ENCODE measurements at regions not wholly inside any gene's neighbourhood (a gene's known extent, or its start where the extent isn't known, plus 50 kb on each side); places are given as distances from the start of the nearest gene placed in this dataset.

GRCh38 chr18:22332590-22332989 is 85.1 kb downstream of the CTAGE1 start:
- FAIRE-seq (peak; percentile 42), DNase-seq (ENCODE audit: low spot score) (no peak)

GRCh38 chr18:22330508-22330907 is 87.2 kb downstream of the CTAGE1 start:
- DNase-seq (ENCODE audit: low spot score) (no peak), FAIRE-seq (no peak)

- FAIRE-seq (no peak), DNase-seq (ENCODE audit: low spot score) (no peak)
These were observed 92.3 kb downstream of the CTAGE1 start for GRCh38 chr18:22325396-22325795.

- no peak for DNase-seq (ENCODE audit: low spot score)
- FAIRE-seq: no peak
These were observed 93.3 kb downstream of the CTAGE1 start for GRCh38 chr18:22324191-22325131.

GRCh38 chr18:22322243-22322691 is 95.4 kb downstream of the CTAGE1 start:
- DNase-seq (ENCODE audit: low spot score): no peak
- no peak for FAIRE-seq

- no peak for DNase-seq (ENCODE audit: low spot score)
- FAIRE-seq: no peak
These were observed 96.9 kb downstream of the CTAGE1 start for GRCh38 chr18:22320771-22321170.

- FAIRE-seq: no peak
- DNase-seq (ENCODE audit: low spot score): no peak
These were observed 97.6 kb downstream of the CTAGE1 start for GRCh38 chr18:22320155-22320554.

GRCh38 chr18:22318745-22319407 is 98.8 kb downstream of the CTAGE1 start:
- FAIRE-seq (peak; percentile 85), DNase-seq (ENCODE audit: low spot score) (no peak)

- no peak for FAIRE-seq
These were observed 103.3 kb downstream of the CTAGE1 start for GRCh38 chr18:22314420-22314819.

GRCh38 chr18:22314001-22314400 is 103.7 kb downstream of the CTAGE1 start:
- no peak for FAIRE-seq
- DNase-seq (ENCODE audit: low spot score): no peak

More at GRCh38 chr18:22314420-22314819, 103.3 kb downstream of the CTAGE1 start:
- DNase-seq (ENCODE audit: low spot score): peak; percentile 69

GRCh38 chr18:22311301-22311700 is 106.4 kb downstream of the CTAGE1 start:
- no peak for FAIRE-seq

GRCh38 chr18:22309191-22309590 is 108.5 kb downstream of the CTAGE1 start:
- FAIRE-seq: no peak
- DNase-seq (ENCODE audit: low spot score): no peak

More at GRCh38 chr18:22311301-22311700, 106.4 kb downstream of the CTAGE1 start:
- no peak for DNase-seq (ENCODE audit: low spot score)

GRCh38 chr18:22307528-22307927 is 110.2 kb downstream of the CTAGE1 start:
- no peak for DNase-seq (ENCODE audit: low spot score)

GRCh38 chr18:22303927-22304326 is 113.8 kb downstream of the CTAGE1 start:
- no peak for FAIRE-seq
- DNase-seq (ENCODE audit: low spot score): no peak

More at GRCh38 chr18:22307528-22307927, 110.2 kb downstream of the CTAGE1 start:
- no peak for FAIRE-seq

GRCh38 chr18:22302144-22302543 is 115.6 kb downstream of the CTAGE1 start:
- no peak for FAIRE-seq
- DNase-seq (ENCODE audit: low spot score): no peak

GRCh38 chr18:22300665-22301636 is 116.8 kb downstream of the CTAGE1 start:
- FAIRE-seq: no peak

GRCh38 chr18:22297008-22297407 is 120.7 kb downstream of the CTAGE1 start:
- no peak for DNase-seq (ENCODE audit: low spot score)
- FAIRE-seq: no peak

More at GRCh38 chr18:22300665-22301636, 116.8 kb downstream of the CTAGE1 start:
- DNase-seq (ENCODE audit: low spot score): no peak

- no peak for FAIRE-seq
- no peak for DNase-seq (ENCODE audit: low spot score)
These were observed 121.4 kb downstream of the CTAGE1 start for GRCh38 chr18:22296304-22296703.

GRCh38 chr18:22293417-22293816 is 124.0 kb downstream of the GATA6 start:
- FAIRE-seq (no peak), DNase-seq (ENCODE audit: low spot score) (no peak)

- FAIRE-seq: no peak
- no peak for DNase-seq (ENCODE audit: low spot score)
These were observed 120.6 kb downstream of the GATA6 start for GRCh38 chr18:22290004-22290403.

- FAIRE-seq: no peak
These were observed 117.2 kb downstream of the GATA6 start for GRCh38 chr18:22286585-22286984.

More at GRCh38 chr18:22286585-22286984, 117.2 kb downstream of the GATA6 start:
- DNase-seq (ENCODE audit: low spot score): peak; percentile 49
